ENCODE measurements at regions not wholly inside any gene's neighbourhood (a gene's known extent, or its start where the extent isn't known, plus 50 kb on each side); places are given as distances from the start of the nearest gene placed in this dataset.
"Not testable (repeated sequence)": the region's sequence is repeated elsewhere in the genome, so short reads cannot be mapped to it uniquely, and the experiment has no call there.

GRCh38 chr1:147348592-147348991 is 106.1 kb downstream of the CHD1L start:
- H3K36me3 Mint-ChIP-seq; DNase-seq (ENCODE audit: low spot score); H3K27ac Mint-ChIP-seq; CTCF ChIA-PET; POLR2A ChIA-PET; ATAC-seq; H3K4me3 Mint-ChIP-seq; H3K4me1 Mint-ChIP-seq: not testable (repeated sequence)
- Mint-ChIP-seq H3K27me3 (ENCODE audit: low read depth) (peaks cover 22% of the 10 kb centered on the region), H3K9me3 (peaks cover 33% of the 10 kb centered on the region)

GRCh38 chr1:147349533-147349932 is 107.0 kb downstream of the CHD1L start:
- no peak overlapping the region for H3K4me3 Mint-ChIP-seq
- H3K4me1 Mint-ChIP-seq = no peaks in the 10 kb centered on the region
- POLR2A ChIA-PET = no interaction called here
- peaks cover 24% of the 10 kb centered on the region for H3K9me3 Mint-ChIP-seq
- TF ChIP-seq NFYB (CRISPR knock-in tag; conservative IDR thresholded peaks at IDR 0.05; ENCODE audit: low read depth) = no peak
- TF ChIP-seq CDX4 (CRISPR knock-in tag; IDR thresholded peaks at IDR 0.05; ENCODE audit: borderline replicate concordance) = no peak
- no peak for TF ChIP-seq RELA (CRISPR knock-in tag; IDR thresholded peaks at IDR 0.05; ENCODE audit: borderline replicate concordance)
- no peak for TF ChIP-seq CBFB (CRISPR knock-in tag; IDR thresholded peaks at IDR 0.05; ENCODE audit: low read depth)
- no peak for TF ChIP-seq FOXJ3 (CRISPR knock-in tag; IDR thresholded peaks at IDR 0.05; ENCODE audit: borderline replicate concordance)
- no peak for TF ChIP-seq JUN (CRISPR knock-in tag; IDR thresholded peaks at IDR 0.05)
- no peak for TF ChIP-seq EMX1 (CRISPR knock-in tag; IDR thresholded peaks at IDR 0.05)
- no peak for TF ChIP-seq NR2C2 (CRISPR knock-in tag; IDR thresholded peaks at IDR 0.05)
- TF ChIP-seq OVOL2 (CRISPR knock-in tag; IDR thresholded peaks at IDR 0.05; ENCODE audit: borderline replicate concordance) = no peak
- no peak for TF ChIP-seq ZNF138 (CRISPR knock-in tag; conservative IDR thresholded peaks at IDR 0.05)
- no peak for TF ChIP-seq FOXK1 (CRISPR knock-in tag; IDR thresholded peaks at IDR 0.05)
- no peak for TF ChIP-seq ESRRA (CRISPR knock-in tag; IDR thresholded peaks at IDR 0.05; ENCODE audit: borderline replicate concordance)
- TF ChIP-seq ZNF263 (CRISPR knock-in tag; IDR thresholded peaks at IDR 0.05; ENCODE audit: low read depth) = no peak
- no peak for TF ChIP-seq ZNF232 (CRISPR knock-in tag; IDR thresholded peaks at IDR 0.05)
- no peak for TF ChIP-seq NR1H2 (CRISPR knock-in tag; IDR thresholded peaks at IDR 0.05)
- TF ChIP-seq PREB (CRISPR knock-in tag; IDR thresholded peaks at IDR 0.05; ENCODE audit: borderline replicate concordance) = no peak
- TF ChIP-seq IRF2 (CRISPR knock-in tag; IDR thresholded peaks at IDR 0.05; ENCODE audit: borderline replicate concordance, low read depth) = no peak
- CTCF ChIA-PET = interaction anchor here (1.5 kb wide), 1 partner anchor 11 kb away, joined by 4 read pairs; no protein-coding TSS in a partner anchor
- H3K27me3 Mint-ChIP-seq (ENCODE audit: low read depth) = peaks cover 14% of the 10 kb centered on the region
- peaks cover under 1% of the 10 kb centered on the region for H3K36me3 Mint-ChIP-seq
- DNase-seq (ENCODE audit: low spot score) = no peak
- H3K27ac Mint-ChIP-seq = no peak overlapping the region
- no peak for ATAC-seq

- H3K4me3 Mint-ChIP-seq = no peak overlapping the region
- no peaks in the 10 kb centered on the region for H3K36me3 Mint-ChIP-seq
- no peak for DNase-seq (ENCODE audit: low spot score)
- no peaks in the 10 kb centered on the region for H3K4me1 Mint-ChIP-seq
- POLR2A ChIA-PET = no interaction called here
- peaks cover 12% of the 10 kb centered on the region for H3K9me3 Mint-ChIP-seq
- ATAC-seq = no peak
- no peak overlapping the region for H3K27ac Mint-ChIP-seq
- peaks cover 1% of the 10 kb centered on the region for H3K27me3 Mint-ChIP-seq (ENCODE audit: low read depth)
- TF ChIP-seq JAZF1 (CRISPR knock-in tag; IDR thresholded peaks at IDR 0.05) (no peak), ATF3 (CRISPR knock-in tag; conservative IDR thresholded peaks at IDR 0.05) (no peak), CREB1 (CRISPR knock-in tag; IDR thresholded peaks at IDR 0.05) (no peak), ATF6 (CRISPR knock-in tag; IDR thresholded peaks at IDR 0.05) (no peak), JUN (CRISPR knock-in tag; IDR thresholded peaks at IDR 0.05) (no peak), ZNF532 (CRISPR knock-in tag; IDR thresholded peaks at IDR 0.05; ENCODE audit: borderline replicate concordance) (no peak), MXD4 (CRISPR knock-in tag; IDR thresholded peaks at IDR 0.05; ENCODE audit: borderline replicate concordance) (no peak), MAX (CRISPR knock-in tag; IDR thresholded peaks at IDR 0.05) (no peak), NR1H2 (CRISPR knock-in tag; IDR thresholded peaks at IDR 0.05) (no peak), RORB (CRISPR knock-in tag; IDR thresholded peaks at IDR 0.05) (no peak)
- CTCF ChIA-PET = interaction anchor here (1.3 kb wide), 1 partner anchor 145 kb away, joined by 3 read pairs; no protein-coding TSS in a partner anchor
These were observed 108.8 kb downstream of the CHD1L start for GRCh38 chr1:147351140-147351835.
